OCI-LY1 (cell line): ENCODE measurements at regions not wholly inside any gene's neighbourhood (a gene's known extent, or its start where the extent isn't known, plus 50 kb on each side); places are given as distances from the start of the nearest gene placed in this dataset.

Source experiments
- H2AFZ ChIP-seq: fragments of 200-600 bp; sonication (generic), shearing (Covaris generic); 2 replicates; pipeline ENCODE4 v1.6.0; 2014; ENCODE audit warnings: antibody characterized with exemption, mild to moderate bottlenecking, low read length
- H3F3A ChIP-seq: fragments of 200-600 bp; sonication (generic), shearing (Covaris generic); 2 replicates; pipeline ENCODE4 v1.6.0; 2014; ENCODE audit warnings: mild to moderate bottlenecking, antibody characterized with exemption, low read length, moderate library complexity; ENCODE audit not compliant: insufficient read depth
- H3K27ac ChIP-seq: fragments of 200-600 bp; sonication (generic); 2 replicates; pipeline ENCODE4 v1.5.1; 2014; ENCODE audit warnings: low read length, mixed run types, mild to moderate bottlenecking, low read depth; ENCODE audit not compliant: poor library complexity, severe bottlenecking
- H3K27me3 ChIP-seq: fragments of 200-600 bp; sonication (generic); 2 replicates; pipeline ENCODE4 v1.6.0; 2014; ENCODE audit warnings: antibody characterized with exemption, mild to moderate bottlenecking, low read length, moderate library complexity; ENCODE audit not compliant: insufficient read depth
- H3K36me3 ChIP-seq: fragments of 200-600 bp; sonication (generic); 2 replicates; pipeline ENCODE4 v1.6.1; 2014; ENCODE audit warnings: mild to moderate bottlenecking, antibody characterized with exemption, low read length, moderate library complexity, mixed read lengths; ENCODE audit not compliant: insufficient read depth
- H3K4me1 ChIP-seq: fragments of 200-600 bp; sonication (generic); 2 replicates; pipeline ENCODE4 v1.5.1; 2014; ENCODE audit warnings: mild to moderate bottlenecking, low read length, moderate library complexity; ENCODE audit not compliant: insufficient read depth, severe bottlenecking
- H3K4me2 ChIP-seq: fragments of 200-600 bp; sonication (generic), shearing (Covaris generic); 2 replicates; pipeline ENCODE4 v1.6.1; 2014; ENCODE audit warnings: low read length
- H3K4me3 ChIP-seq: fragments of 200-600 bp; sonication (generic); 2 replicates; pipeline ENCODE4 v1.5.1; 2014; ENCODE audit warnings: low read length, low read depth, mild to moderate bottlenecking, mixed read lengths; ENCODE audit not compliant: poor library complexity, severe bottlenecking
- H3K79me2 ChIP-seq: fragments of 200-600 bp; shearing (Covaris generic); 2 replicates; pipeline ENCODE4 v1.6.1; 2016; ENCODE audit warnings: mixed run types, low read length, mixed read lengths; ENCODE audit not compliant: insufficient read depth
- H3K9ac ChIP-seq: fragments of 200-600 bp; sonication (generic), shearing (Covaris generic); 2 replicates; pipeline ENCODE4 v1.6.1; 2014; ENCODE audit warnings: mild to moderate bottlenecking, low read length, mixed read lengths
- H3K9me2 ChIP-seq: fragments of 200-600 bp; sonication (generic), shearing (Covaris generic); 2 replicates; pipeline ENCODE4 v1.6.1; 2014; ENCODE audit warnings: low read depth, mild to moderate bottlenecking, low read length, mixed read lengths
- H3K9me3 ChIP-seq: fragments of 200-600 bp; shearing (Covaris generic); 2 replicates; pipeline ENCODE4 v1.6.1; 2014; ENCODE audit warnings: low read length, mixed read lengths
- H4K20me1 ChIP-seq: fragments of 200-600 bp; sonication (generic), shearing (Covaris generic); 2 replicates; pipeline ENCODE4 v1.6.0; 2016; ENCODE audit warnings: mild to moderate bottlenecking, low read length; ENCODE audit not compliant: insufficient read depth
- CTCF ChIP-seq: fragments of 200-600 bp; sonication (generic), shearing (Covaris generic); IDR thresholded peaks from 2 replicates; pipeline ENCODE4 v1.5.1; 2017; ENCODE audit warnings: mild to moderate bottlenecking, antibody characterized with exemption, low read length, moderate library complexity, mixed read lengths
- EZH2 ChIP-seq: fragments of 200-600 bp; sonication (generic), shearing (Covaris generic); IDR thresholded peaks from 2 replicates; pipeline ENCODE4 v1.8.0; 2017; ENCODE audit warnings: borderline replicate concordance, mixed run types, mild to moderate bottlenecking, antibody characterized with exemption, low read length, moderate library complexity, mixed read lengths

- TF ChIP-seq EZH2 (no peak), CTCF (no peak)
- H3K79me2 ChIP-seq = no peaks in the 10 kb centered on the region
- H3K9me2 ChIP-seq = no peaks in the 10 kb centered on the region
- H3F3A ChIP-seq = no peaks in the 10 kb centered on the region
- H3K36me3 ChIP-seq = no peaks in the 10 kb centered on the region
- no peaks in the 10 kb centered on the region for H3K9me3 ChIP-seq
- no peak overlapping the region for H3K9ac ChIP-seq
- H3K4me3 ChIP-seq = no peak overlapping the region
- no peak overlapping the region for H3K4me2 ChIP-seq
- no peaks in the 10 kb centered on the region for H4K20me1 ChIP-seq
- no peaks in the 10 kb centered on the region for H3K4me1 ChIP-seq
- H3K27me3 ChIP-seq = no peaks in the 10 kb centered on the region
- no peak overlapping the region for H2AFZ ChIP-seq
- no peak overlapping the region for H3K27ac ChIP-seq
These were observed 159.3 kb upstream of the GULP1 start for GRCh38 chr2:188132385-188132784.

- Histone ChIP-seq H3F3A (no peaks in the 10 kb centered on the region), H3K79me2 (no peaks in the 10 kb centered on the region), H4K20me1 (no peaks in the 10 kb centered on the region), H3K9me3 (no peaks in the 10 kb centered on the region), H2AFZ (no peak overlapping the region), H3K4me2 (no peak overlapping the region), H3K4me3 (no peak overlapping the region), H3K27me3 (no peaks in the 10 kb centered on the region), H3K4me1 (no peaks in the 10 kb centered on the region), H3K27ac (no peak overlapping the region), H3K9me2 (no peaks in the 10 kb centered on the region), H3K9ac (no peak overlapping the region), H3K36me3 (no peaks in the 10 kb centered on the region)
- TF ChIP-seq EZH2 (no peak), CTCF (no peak)
These were observed 157.4 kb upstream of the GULP1 start for GRCh38 chr2:188134241-188134640.

GRCh38 chr2:188138313-188138712 is 153.4 kb upstream of the GULP1 start:
- TF ChIP-seq EZH2 (no peak), CTCF (no peak)
- H3K9me3 ChIP-seq = no peaks in the 10 kb centered on the region
- H3K4me2 ChIP-seq = no peak overlapping the region
- H3K79me2 ChIP-seq = no peaks in the 10 kb centered on the region
- H2AFZ ChIP-seq = no peak overlapping the region
- no peaks in the 10 kb centered on the region for H3K36me3 ChIP-seq
- no peaks in the 10 kb centered on the region for H3F3A ChIP-seq
- no peaks in the 10 kb centered on the region for H3K4me1 ChIP-seq
- H3K27me3 ChIP-seq = no peaks in the 10 kb centered on the region
- H4K20me1 ChIP-seq = no peaks in the 10 kb centered on the region
- no peak overlapping the region for H3K9ac ChIP-seq
- no peak overlapping the region for H3K27ac ChIP-seq
- no peaks in the 10 kb centered on the region for H3K9me2 ChIP-seq
- H3K4me3 ChIP-seq = no peak overlapping the region
